Neural crest cell (in vitro differentiated cells): ENCODE measurements at regions not wholly inside any gene's neighbourhood (a gene's known extent, or its start where the extent isn't known, plus 50 kb on each side); places are given as distances from the start of the nearest gene placed in this dataset.

Experiments used
- DNase-seq: peaks from one replicate; pipeline ENCODE4 v3.0.0; 2021; ENCODE audit warnings: low read depth, mixed read lengths, low spot score
- H3K27ac Mint-ChIP-seq: one replicate; pipeline ENCODE4 v1.8.0; 2021; ENCODE audit warnings: mild to moderate bottlenecking, mixed read lengths; ENCODE audit not compliant: unreplicated experiment
- H3K27me3 Mint-ChIP-seq: 2 replicates; pipeline ENCODE4 v1.8.0; 2021; ENCODE audit warnings: low read depth, mild to moderate bottlenecking, mixed read lengths
- H3K36me3 Mint-ChIP-seq: 2 replicates; pipeline ENCODE4 v1.8.0; 2021; ENCODE audit warnings: low read depth, mild to moderate bottlenecking, mixed read lengths
- H3K4me1 Mint-ChIP-seq: 2 replicates; pipeline ENCODE4 v1.8.0; 2021; ENCODE audit warnings: mixed read lengths
- H3K4me3 Mint-ChIP-seq: one replicate; pipeline ENCODE4 v1.8.0; 2021; ENCODE audit warnings: mild to moderate bottlenecking, mixed read lengths
- H3K9me3 Mint-ChIP-seq: 2 replicates; pipeline ENCODE4 v1.8.0; 2021; ENCODE audit warnings: mixed read lengths
- TF ChIP-seq, protein P1 (sequence below): fragments of 200-600 bp; sonication (generic); conservative IDR thresholded peaks from 2 replicates; pipeline ENCODE4 v1.5.0; 2021; ENCODE audit warnings: antibody characterized with exemption, mild to moderate bottlenecking

DNA sequence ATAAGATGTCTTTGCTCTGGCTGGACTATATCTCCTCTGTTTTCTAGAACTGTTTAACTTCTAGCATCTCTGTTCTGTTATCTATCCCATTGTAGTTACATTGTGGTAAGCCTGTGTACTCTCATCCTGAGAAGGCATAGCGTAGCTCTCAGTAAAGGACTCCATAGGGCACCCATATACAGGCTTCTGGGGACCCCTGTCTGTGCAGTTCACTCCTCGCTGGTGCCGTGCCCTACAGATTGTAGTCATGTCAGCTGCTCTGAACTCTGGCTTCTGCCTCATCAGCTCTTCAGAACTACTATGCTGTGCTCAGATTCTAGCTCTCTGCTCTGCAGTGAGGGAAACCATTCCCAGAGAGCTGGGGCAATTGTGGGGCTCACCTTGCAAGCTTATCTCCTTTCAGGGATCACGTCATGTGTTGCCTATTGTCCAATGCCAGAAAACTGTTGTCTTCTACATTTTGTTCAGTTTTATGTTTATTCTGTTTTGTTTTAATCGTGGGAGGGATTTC is 181.3 kb upstream of the USP24 start:
- DNase-seq, result no peak
- Mint-ChIP-seq H3K27me3 (peaks cover 7% of the 10 kb centered on the region), H3K4me1 (no peaks in the 10 kb centered on the region), H3K9me3 (no peaks in the 10 kb centered on the region), H3K36me3 (no peaks in the 10 kb centered on the region), H3K4me3 (no peak overlapping the region), H3K27ac (no peak overlapping the region)
- TF ChIP-seq, protein P1, sequence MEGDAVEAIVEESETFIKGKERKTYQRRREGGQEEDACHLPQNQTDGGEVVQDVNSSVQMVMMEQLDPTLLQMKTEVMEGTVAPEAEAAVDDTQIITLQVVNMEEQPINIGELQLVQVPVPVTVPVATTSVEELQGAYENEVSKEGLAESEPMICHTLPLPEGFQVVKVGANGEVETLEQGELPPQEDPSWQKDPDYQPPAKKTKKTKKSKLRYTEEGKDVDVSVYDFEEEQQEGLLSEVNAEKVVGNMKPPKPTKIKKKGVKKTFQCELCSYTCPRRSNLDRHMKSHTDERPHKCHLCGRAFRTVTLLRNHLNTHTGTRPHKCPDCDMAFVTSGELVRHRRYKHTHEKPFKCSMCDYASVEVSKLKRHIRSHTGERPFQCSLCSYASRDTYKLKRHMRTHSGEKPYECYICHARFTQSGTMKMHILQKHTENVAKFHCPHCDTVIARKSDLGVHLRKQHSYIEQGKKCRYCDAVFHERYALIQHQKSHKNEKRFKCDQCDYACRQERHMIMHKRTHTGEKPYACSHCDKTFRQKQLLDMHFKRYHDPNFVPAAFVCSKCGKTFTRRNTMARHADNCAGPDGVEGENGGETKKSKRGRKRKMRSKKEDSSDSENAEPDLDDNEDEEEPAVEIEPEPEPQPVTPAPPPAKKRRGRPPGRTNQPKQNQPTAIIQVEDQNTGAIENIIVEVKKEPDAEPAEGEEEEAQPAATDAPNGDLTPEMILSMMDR, result no peak

DNA sequence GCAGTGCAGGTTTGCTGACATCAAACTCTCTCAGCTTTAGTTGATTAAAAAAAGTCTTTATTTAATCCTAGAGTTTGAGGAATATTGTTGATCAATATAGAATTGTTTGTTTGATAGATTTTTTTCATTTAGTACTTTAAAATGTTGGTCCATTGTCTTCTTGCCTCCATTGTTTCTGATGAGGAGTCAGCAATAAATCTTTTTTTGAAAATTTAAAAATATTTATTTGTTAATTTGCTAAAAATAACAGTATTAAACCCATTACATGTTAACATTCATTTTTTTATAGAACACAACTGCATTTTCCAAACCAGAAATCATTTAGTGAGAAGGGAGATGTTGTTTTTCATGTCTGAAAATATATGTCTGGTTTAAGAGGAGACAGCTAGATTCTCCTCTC is 173.8 kb upstream of the USP24 start:
- no peak for DNase-seq
- Mint-ChIP-seq H3K27me3 (no peaks in the 10 kb centered on the region), H3K27ac (no peak overlapping the region), H3K4me3 (no peak overlapping the region), H3K4me1 (no peaks in the 10 kb centered on the region), H3K9me3 (peaks cover 10% of the 10 kb centered on the region), H3K36me3 (peaks cover 8% of the 10 kb centered on the region)
- TF ChIP-seq, protein P1, result no peak

DNA sequence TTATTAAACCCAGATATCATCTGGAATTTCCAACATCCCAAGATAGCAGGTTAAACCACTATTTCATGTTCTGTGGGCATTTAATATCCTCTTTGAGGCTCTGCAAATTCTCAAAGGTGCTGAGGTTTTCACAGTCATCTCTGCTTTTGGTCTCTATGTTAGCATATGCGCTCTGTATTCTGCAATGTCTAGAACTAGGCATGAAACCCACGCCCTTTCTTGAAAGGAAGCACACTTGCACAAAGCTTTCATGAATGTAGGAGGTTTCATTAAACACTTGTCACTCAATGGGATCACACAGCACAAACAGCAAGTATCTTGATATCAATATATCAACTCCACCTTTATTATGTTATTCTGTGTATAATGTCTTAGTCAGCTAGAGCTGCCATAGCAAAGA is 172.0 kb upstream of the USP24 start:
- Mint-ChIP-seq H3K27me3 (no peaks in the 10 kb centered on the region), H3K4me1 (no peaks in the 10 kb centered on the region), H3K27ac (no peak overlapping the region), H3K4me3 (no peak overlapping the region), H3K36me3 (peaks cover 8% of the 10 kb centered on the region), H3K9me3 (peaks cover 10% of the 10 kb centered on the region)
- TF ChIP-seq, protein P1, result no peak
- DNase-seq, result no peak

DNA sequence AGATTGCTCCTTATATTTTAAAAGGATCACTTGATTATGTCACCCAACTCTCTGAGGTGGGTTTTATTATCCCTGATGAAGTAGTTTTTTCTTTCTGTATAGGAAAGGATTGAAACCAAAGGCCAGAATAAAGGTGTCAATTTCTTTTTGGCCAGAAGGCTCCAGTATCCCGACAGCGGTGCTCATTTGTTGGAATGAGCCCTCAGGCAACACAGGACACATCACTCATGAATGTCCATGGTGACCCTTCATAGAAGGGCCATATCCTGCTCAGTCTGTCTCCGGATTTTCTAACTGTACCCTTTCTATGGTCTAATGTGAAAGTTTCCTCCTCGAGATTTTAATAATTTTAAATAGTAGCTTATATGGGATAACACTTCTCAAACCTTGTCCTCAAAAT is 171.3 kb upstream of the USP24 start:
- no peak for DNase-seq
- H3K4me1 Mint-ChIP-seq, result no peaks in the 10 kb centered on the region
- TF ChIP-seq, protein P1, result no peak
- no peak overlapping the region for H3K4me3 Mint-ChIP-seq
- peaks cover 8% of the 10 kb centered on the region for H3K36me3 Mint-ChIP-seq
- no peak overlapping the region for H3K27ac Mint-ChIP-seq
- no peaks in the 10 kb centered on the region for H3K27me3 Mint-ChIP-seq
- peaks cover 10% of the 10 kb centered on the region for H3K9me3 Mint-ChIP-seq

DNA sequence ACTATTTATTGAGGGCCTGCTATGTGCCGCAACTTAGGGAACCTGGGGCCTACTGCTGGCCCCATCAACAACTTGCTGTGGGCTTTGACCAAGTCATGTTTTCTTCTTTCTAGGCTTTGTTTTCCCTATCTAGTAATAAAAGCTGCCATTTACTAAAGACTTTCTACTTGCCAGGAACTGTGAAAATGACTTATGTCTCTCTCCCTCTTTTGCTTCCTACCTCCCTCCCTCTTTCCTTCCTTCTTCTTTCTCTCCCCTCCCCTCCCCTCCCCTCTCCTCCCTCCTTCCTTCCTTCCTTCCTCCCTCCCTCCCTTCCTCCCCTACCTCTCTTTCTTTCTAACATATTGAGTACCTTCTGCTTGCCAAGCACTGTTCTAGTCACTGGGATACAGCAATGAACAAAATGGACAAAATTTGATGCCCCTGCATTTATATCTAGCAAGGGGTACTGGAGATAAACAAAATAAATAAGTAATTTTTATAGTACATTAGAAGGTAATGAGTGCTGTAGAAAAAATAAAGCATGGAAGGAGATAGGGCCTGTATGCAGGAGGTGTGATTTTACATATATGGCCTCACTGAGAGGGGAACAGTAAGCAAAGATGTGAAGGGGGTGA is 170.3 kb upstream of the USP24 start:
- Mint-ChIP-seq H3K27ac (no peak overlapping the region), H3K4me3 (no peak overlapping the region), H3K9me3 (peaks cover 7% of the 10 kb centered on the region), H3K4me1 (no peaks in the 10 kb centered on the region), H3K27me3 (no peaks in the 10 kb centered on the region), H3K36me3 (peaks cover 5% of the 10 kb centered on the region)
- no peak for DNase-seq
- TF ChIP-seq, protein P1, result no peak
